Tibial nerve (tissue), 4 donors: ENCODE measurements at regions not wholly inside any gene's neighbourhood (a gene's known extent, or its start where the extent isn't known, plus 50 kb on each side); places are given as distances from the start of the nearest gene placed in this dataset.

Experiments
- DNase-seq, 2 donors: peaks; one replicate each; pipeline ENCODE4 v3.0.0-alpha.2; 2019; ENCODE audit warnings: low spot score in 2 of 2
- H3K27ac ChIP-seq, 4 donors: fragments of 200-600 bp; sonication (generic) in 3 of 4; one replicate each; pipeline ENCODE4 v1.5.1; 2017 to 2019; ENCODE audit warnings: mild to moderate bottlenecking in 1 of 4
- H3K27me3 ChIP-seq, 2 donors: fragments of 200-600 bp; sonication (generic) in 1 of 2; one replicate each; pipeline versions ENCODE4 v1.5.1 to v1.6.0; 2017 to 2019
- H3K36me3 ChIP-seq, 3 donors: fragments of 200-600 bp; sonication (generic); one replicate each; pipeline ENCODE4 v1.5.1; 2018 to 2019
- H3K4me1 ChIP-seq, 4 donors: fragments of 200-600 bp; sonication (generic) in 3 of 4; one replicate each; pipeline ENCODE4 v1.5.1; 2017 to 2019
- H3K4me3 ChIP-seq, 4 donors: fragments of 200-600 bp; sonication (generic) in 3 of 4; one replicate each; pipeline ENCODE4 v1.5.1; 2017 to 2019; ENCODE audit warnings: mild to moderate bottlenecking in 1 of 4, moderate library complexity in 1 of 4
- H3K9me3 ChIP-seq, 4 donors: fragments of 200-600 bp; sonication (generic) in 3 of 4; one replicate each; pipeline ENCODE4 v1.5.1; 2017 to 2019
- EP300 ChIP-seq, 2 donors: sonication (generic); formaldehyde crosslinking; IDR thresholded peaks; one replicate each; pipeline ENCODE4 v1.6.1; 2017; ENCODE audit warnings: antibody characterized with exemption in 2 of 2, mild to moderate bottlenecking in 1 of 2
- POLR2A ChIP-seq, 2 donors: fragments of 450-650 bp; IDR thresholded peaks; one replicate each; pipeline ENCODE4 v1.6.1; 2017; ENCODE audit warnings: antibody characterized with exemption in 2 of 2, mild to moderate bottlenecking in 2 of 2, moderate library complexity in 2 of 2
- WGBS, 2 donors: methylation state at CpG; one replicate each; pipeline ENCODE4 v1.1.5; 2018; 5-methylcytosine and 5-hydroxymethylcytosine counted together
- TF ChIP-seq, protein P1 (sequence below), 5 experiments: fragments of 200-600 bp in 3 of 5; fragments of 450-650 bp in 2 of 5; sonication (generic) in 3 of 5; IDR thresholded peaks; one replicate each; pipeline ENCODE4 v1.5.1; 2016 to 2019; ENCODE audit warnings: antibody characterized with exemption in 5 of 5, mild to moderate bottlenecking in 3 of 5, moderate library complexity in 2 of 5

DNA sequence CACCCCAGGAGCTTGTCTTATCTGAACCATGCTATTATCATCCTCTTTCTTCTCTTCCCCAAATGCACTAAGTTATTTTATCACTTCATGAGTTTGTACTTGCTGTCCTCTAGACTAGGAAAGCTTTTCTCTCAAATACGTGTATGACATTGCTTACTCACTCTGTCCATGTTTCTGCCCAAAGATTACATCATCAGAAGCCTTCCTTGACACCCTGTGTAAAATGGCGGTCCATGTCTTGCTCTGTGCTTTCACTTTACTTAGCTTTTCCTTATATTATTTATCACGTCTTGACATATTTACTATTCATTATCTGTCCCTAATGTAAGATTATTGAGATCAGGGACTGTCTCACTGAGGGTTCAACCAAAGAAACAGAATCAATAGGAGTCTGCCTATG lies 196.1 kb upstream of the ZEB2 start:
- 84 to 88% methylated on average over 3 of the region's 3 CpGs for WGBS, 2 donors
- Histone ChIP-seq H3K4me1 (peaks cover 0 to 18% (median 6%) of the 10 kb centered on the region in 4 donors), H3K36me3 (no peaks in the 10 kb centered on the region), H3K27me3 (no peaks in the 10 kb centered on the region), H3K4me3 (no peak overlapping the region), H3K27ac (no peak overlapping the region), H3K9me3 (peaks cover 0 to 17% (median 8%) of the 10 kb centered on the region in 4 donors)
- TF ChIP-seq EP300 (IDR thresholded peaks at IDR 0.05) (no peak), POLR2A (IDR thresholded peaks at IDR 0.05) (no peak)
- TF ChIP-seq, protein P1, sequence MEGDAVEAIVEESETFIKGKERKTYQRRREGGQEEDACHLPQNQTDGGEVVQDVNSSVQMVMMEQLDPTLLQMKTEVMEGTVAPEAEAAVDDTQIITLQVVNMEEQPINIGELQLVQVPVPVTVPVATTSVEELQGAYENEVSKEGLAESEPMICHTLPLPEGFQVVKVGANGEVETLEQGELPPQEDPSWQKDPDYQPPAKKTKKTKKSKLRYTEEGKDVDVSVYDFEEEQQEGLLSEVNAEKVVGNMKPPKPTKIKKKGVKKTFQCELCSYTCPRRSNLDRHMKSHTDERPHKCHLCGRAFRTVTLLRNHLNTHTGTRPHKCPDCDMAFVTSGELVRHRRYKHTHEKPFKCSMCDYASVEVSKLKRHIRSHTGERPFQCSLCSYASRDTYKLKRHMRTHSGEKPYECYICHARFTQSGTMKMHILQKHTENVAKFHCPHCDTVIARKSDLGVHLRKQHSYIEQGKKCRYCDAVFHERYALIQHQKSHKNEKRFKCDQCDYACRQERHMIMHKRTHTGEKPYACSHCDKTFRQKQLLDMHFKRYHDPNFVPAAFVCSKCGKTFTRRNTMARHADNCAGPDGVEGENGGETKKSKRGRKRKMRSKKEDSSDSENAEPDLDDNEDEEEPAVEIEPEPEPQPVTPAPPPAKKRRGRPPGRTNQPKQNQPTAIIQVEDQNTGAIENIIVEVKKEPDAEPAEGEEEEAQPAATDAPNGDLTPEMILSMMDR (IDR thresholded peaks at IDR 0.05): no peak
- no peak for DNase-seq

DNA sequence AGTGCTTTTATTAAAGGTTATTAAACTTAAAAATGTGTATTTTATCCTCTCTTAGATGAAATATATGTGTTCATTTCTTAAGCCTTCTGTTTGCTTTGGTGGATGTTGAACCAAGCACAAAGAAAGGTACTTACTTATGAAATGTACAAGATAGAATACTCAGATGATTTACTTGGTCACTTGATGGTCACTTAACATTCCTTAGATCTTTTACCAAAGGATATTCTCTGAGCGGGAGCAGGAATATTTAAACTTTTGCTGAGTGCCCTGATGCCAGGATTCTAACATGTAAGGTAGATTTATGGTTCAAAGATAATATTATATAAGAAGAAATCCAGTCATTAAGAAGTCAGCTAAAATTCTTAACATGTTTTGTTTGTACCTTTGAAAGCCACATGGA lies 193.5 kb upstream of the ZEB2 start:
- 80 to 82% methylated on average over 1 of the region's 1 CpG for WGBS, 2 donors
- peaks cover 0 to 7% (median 3%) of the 10 kb centered on the region in 4 donors for H3K9me3 ChIP-seq
- H3K27me3 ChIP-seq: no peaks in the 10 kb centered on the region
- H3K36me3 ChIP-seq: no peaks in the 10 kb centered on the region
- H3K27ac ChIP-seq: peak overlapping the region; percentile 46 to 85 (median 65)
- peaks cover 0 to 29% (median 6%) of the 10 kb centered on the region in 4 donors for H3K4me1 ChIP-seq
- no peak for TF ChIP-seq POLR2A (IDR thresholded peaks at IDR 0.05)
- no peak for TF ChIP-seq EP300 (IDR thresholded peaks at IDR 0.05)
- TF ChIP-seq, protein P1 (IDR thresholded peaks at IDR 0.05): no peak
- DNase-seq: no peak
- H3K4me3 ChIP-seq: no peak overlapping the region

DNA sequence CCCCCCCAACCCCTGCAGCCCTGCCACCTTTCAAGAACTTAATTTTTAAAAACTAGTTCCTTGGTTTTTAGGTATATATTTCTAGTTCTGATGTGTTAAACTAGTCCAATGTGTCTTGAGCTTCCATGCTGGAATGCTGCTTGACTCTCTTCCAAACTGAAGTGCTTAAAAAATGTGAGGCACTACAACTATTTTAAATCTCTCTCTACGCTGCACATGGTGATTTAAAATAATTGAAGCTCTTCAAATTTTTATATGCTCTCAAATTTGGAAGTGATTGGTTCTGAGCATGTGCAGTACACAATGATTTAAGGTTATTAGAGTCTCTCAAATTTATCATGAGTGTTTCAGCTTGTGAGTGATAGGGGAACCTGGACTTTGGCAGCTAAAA lies 192.6 kb upstream of the ZEB2 start:
- DNase-seq: no peak
- WGBS, 2 donors: 24 to 32% methylated on average over 1 of the region's 1 CpG
- H3K27ac ChIP-seq: peak overlapping the region; percentile 29 to 85 (median 65)
- no peaks in the 10 kb centered on the region for H3K9me3 ChIP-seq
- no peak overlapping the region for H3K4me3 ChIP-seq
- no peak for TF ChIP-seq EP300 (IDR thresholded peaks at IDR 0.05)
- TF ChIP-seq, protein P1 (IDR thresholded peaks at IDR 0.05): no peak
- peaks cover 0 to 31% (median 6%) of the 10 kb centered on the region in 4 donors for H3K4me1 ChIP-seq
- H3K36me3 ChIP-seq: no peaks in the 10 kb centered on the region
- no peaks in the 10 kb centered on the region for H3K27me3 ChIP-seq

- peak overlapping the region; percentile 47 to 85 (median 74) for H3K27ac ChIP-seq
- no peaks in the 10 kb centered on the region for H3K27me3 ChIP-seq
- no peak for DNase-seq
- no peaks in the 10 kb centered on the region for H3K36me3 ChIP-seq
- peaks cover 0 to 31% (median 6%) of the 10 kb centered on the region in 4 donors for H3K4me1 ChIP-seq
- H3K4me3 ChIP-seq: no peak overlapping the region
- 53 to 54% methylated on average over 7 of the region's 7 CpGs for WGBS, 2 donors
- H3K9me3 ChIP-seq: no peaks in the 10 kb centered on the region
- TF ChIP-seq EP300 (IDR thresholded peaks at IDR 0.05) (peak; percentile 74 to 86), POLR2A (IDR thresholded peaks at IDR 0.05) (no peak)
These were observed 192.0 kb upstream of the ZEB2 start for GRCh38 chr2:144711630-144712549.

- DNase-seq: no peak
- no peaks in the 10 kb centered on the region for H3K27me3 ChIP-seq
- H3K36me3 ChIP-seq: no peaks in the 10 kb centered on the region
- peaks cover 0 to 31% (median 8%) of the 10 kb centered on the region in 4 donors for H3K4me1 ChIP-seq
- no peaks in the 10 kb centered on the region for H3K9me3 ChIP-seq
- H3K27ac ChIP-seq: peak overlapping the region; percentile 47 to 85 (median 74)
- H3K4me3 ChIP-seq: no peak overlapping the region
- TF ChIP-seq EP300 (IDR thresholded peaks at IDR 0.05): no peak
- TF ChIP-seq POLR2A (IDR thresholded peaks at IDR 0.05): no peak
- TF ChIP-seq, protein P1 (IDR thresholded peaks at IDR 0.05): no peak
These were observed 191.2 kb upstream of the ZEB2 start for GRCh38 chr2:144711084-144711483.
